ENCODE measurements at regions not wholly inside any gene's neighbourhood (a gene's known extent, or its start where the extent isn't known, plus 50 kb on each side); places are given as distances from the start of the nearest gene placed in this dataset.

GRCh38 chr9:85258236-85258635, 483.5 kb downstream of the AGTPBP1 start:
- no peak for TF ChIP-seq CTCF (IDR thresholded peaks at IDR 0.05; ENCODE audit: poor library complexity, severe bottlenecking)
- TF ChIP-seq EZH2 (IDR thresholded peaks at IDR 0.05; ENCODE audit: borderline replicate concordance, insufficient read depth, low read length, poor library complexity, severe bottlenecking): no peak
